Ishikawa (cell line): ENCODE measurements at regions not wholly inside any gene's neighbourhood (a gene's known extent, or its start where the extent isn't known, plus 50 kb on each side); places are given as distances from the start of the nearest gene placed in this dataset.

Experiments
- CEBPB ChIP-seq: IDR thresholded peaks from 2 replicates; pipeline ENCODE4 v1.6.1; 2012
- CREB1 ChIP-seq: IDR thresholded peaks from 2 replicates; pipeline ENCODE4 v1.6.1; 2012; ENCODE audit warnings: low read depth
- EGR1 ChIP-seq: IDR thresholded peaks from 2 replicates; pipeline ENCODE4 v1.6.1; 2012
- EP300 ChIP-seq: IDR thresholded peaks from 2 replicates; pipeline ENCODE4 v1.6.1; 2012; ENCODE audit warnings: borderline replicate concordance
- FOXM1 ChIP-seq: IDR thresholded peaks from 2 replicates; pipeline ENCODE4 v1.6.1; 2012; ENCODE audit warnings: low read depth, borderline replicate concordance
- NFIC ChIP-seq: IDR thresholded peaks from 2 replicates; pipeline ENCODE4 v1.6.1; 2012
- RAD21 ChIP-seq: IDR thresholded peaks from 2 replicates; pipeline ENCODE4 v1.6.1; 2012; ENCODE audit warnings: low read depth
- REST ChIP-seq: IDR thresholded peaks from 2 replicates; pipeline ENCODE4 v1.6.1; 2012; ENCODE audit warnings: low read depth, mild to moderate bottlenecking
- TAF1 ChIP-seq: IDR thresholded peaks from 2 replicates; pipeline ENCODE4 v1.6.1; 2012; ENCODE audit warnings: low read depth, mild to moderate bottlenecking
- TCF12 ChIP-seq: IDR thresholded peaks from 2 replicates; pipeline ENCODE4 v1.6.1; 2012; ENCODE audit warnings: low read depth
- TEAD4 ChIP-seq: IDR thresholded peaks from 2 replicates; pipeline ENCODE4 v1.6.1; 2012
- YY1 ChIP-seq: IDR thresholded peaks from 2 replicates; pipeline ENCODE4 v1.6.1; 2012; ENCODE audit warnings: low read depth
- TF ChIP-seq, protein P1 (sequence below): IDR thresholded peaks from 2 replicates; pipeline ENCODE4 v1.6.1; 2012

- no peak for TF ChIP-seq CEBPB
- no peak for TF ChIP-seq EP300
- TF ChIP-seq RAD21: no peak
- TF ChIP-seq FOXM1: no peak
- TF ChIP-seq, protein P1, sequence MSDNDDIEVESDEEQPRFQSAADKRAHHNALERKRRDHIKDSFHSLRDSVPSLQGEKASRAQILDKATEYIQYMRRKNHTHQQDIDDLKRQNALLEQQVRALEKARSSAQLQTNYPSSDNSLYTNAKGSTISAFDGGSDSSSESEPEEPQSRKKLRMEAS: no peak
- no peak for TF ChIP-seq YY1
- TF ChIP-seq REST: no peak
- no peak for TF ChIP-seq TAF1
- no peak for TF ChIP-seq CREB1
- TF ChIP-seq NFIC: no peak
- TF ChIP-seq TEAD4: no peak
- TF ChIP-seq TCF12: no peak
- TF ChIP-seq EGR1: no peak
These were observed 772.3 kb upstream of the GHITM start for GRCh38 chr10:83367036-83367435.
